ENCODE measurements at regions not wholly inside any gene's neighbourhood (a gene's known extent, or its start where the extent isn't known, plus 50 kb on each side); places are given as distances from the start of the nearest gene placed in this dataset.

DNA sequence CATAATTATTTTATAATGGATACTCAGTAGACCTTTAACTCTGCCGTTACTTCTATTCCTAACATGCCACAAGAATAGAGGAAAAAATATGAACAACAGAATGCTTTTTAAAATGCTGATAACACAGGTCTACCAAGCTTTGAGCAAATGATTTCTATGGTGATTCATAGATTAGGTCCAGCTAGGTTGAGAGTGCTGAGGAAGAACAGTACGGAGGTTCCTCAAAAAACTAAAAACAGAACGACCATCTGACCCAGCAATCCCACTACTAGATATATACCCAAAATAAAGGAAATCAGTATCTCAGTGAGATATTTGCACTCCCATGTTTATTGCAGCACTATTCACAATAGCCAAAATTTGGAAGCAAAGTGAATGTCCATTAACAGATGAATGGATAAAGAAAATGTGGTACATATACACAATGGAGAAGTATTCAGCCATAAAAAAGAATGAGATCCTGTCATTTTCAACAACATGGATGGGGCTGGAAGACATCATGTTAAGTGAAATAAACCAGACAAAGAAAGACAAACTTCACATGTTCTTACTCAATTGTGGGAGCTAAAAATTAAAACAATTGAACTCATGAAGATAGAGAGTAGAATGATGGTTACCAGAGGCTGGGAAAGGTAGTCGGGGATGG, 111.6 kb upstream of the SERTAD2 start:
- no peak for DNase-seq (ENCODE audit: missing footprints)
- intact Hi-C loops (cut with DNase I) = loop anchor here (5.0 kb wide), 1 partner anchor 67 kb away; no protein-coding TSS in a partner anchor
- ATAC-seq = no peak

DNA sequence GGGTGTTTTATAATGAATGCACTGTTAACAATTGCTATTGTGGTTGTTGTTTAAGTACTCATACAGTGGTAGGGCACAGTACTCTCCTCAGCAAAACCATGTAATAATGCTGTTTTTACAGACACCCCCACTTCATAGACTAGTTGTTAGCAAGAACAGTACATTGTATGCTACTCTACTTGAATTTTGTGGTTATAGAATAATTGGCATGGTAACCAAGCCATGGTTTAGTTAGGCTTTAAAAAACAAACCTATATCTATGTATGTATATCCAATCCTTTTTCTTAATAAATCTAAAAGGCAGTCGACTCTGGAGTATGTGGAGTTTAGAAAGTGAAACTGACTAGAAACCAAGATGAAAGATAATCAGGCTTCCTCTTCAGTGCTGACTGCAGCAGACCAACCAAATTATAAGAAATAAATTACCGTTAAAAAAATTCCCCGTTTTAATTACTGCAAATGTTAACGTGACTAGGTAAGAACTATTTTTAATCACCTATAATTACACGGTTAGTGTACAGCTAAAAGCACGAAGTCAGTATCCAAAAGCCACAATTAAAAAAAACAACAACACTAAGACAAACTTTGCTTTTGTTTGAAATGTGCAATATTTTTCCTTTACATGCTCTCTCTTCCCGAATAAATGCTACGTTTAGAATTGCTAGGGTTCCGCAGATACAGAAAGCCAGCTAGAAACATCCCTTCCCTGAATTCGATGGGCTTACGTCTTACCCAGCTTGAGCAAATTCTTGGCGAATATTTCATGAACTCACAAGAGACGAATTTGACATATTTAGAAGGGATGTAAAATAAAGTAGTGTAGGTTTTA, 113.3 kb upstream of the SERTAD2 start:
- DNase-seq (ENCODE audit: missing footprints) (no peak), ATAC-seq (no peak)
- intact Hi-C loops (cut with DNase I) = loop anchor here (1.0 to 5.0 kb wide), 2 partner anchors 16 to 65 kb away; no protein-coding TSS in a partner anchor

GRCh38 chr2:64767670-64768468, 114.2 kb upstream of the SERTAD2 start:
- intact Hi-C loops (cut with DNase I) = loop anchor here (1.0 to 5.0 kb wide), 4 partner anchors 17 to 115 kb away; partner anchors contain the start of gene SERTAD2

DNA sequence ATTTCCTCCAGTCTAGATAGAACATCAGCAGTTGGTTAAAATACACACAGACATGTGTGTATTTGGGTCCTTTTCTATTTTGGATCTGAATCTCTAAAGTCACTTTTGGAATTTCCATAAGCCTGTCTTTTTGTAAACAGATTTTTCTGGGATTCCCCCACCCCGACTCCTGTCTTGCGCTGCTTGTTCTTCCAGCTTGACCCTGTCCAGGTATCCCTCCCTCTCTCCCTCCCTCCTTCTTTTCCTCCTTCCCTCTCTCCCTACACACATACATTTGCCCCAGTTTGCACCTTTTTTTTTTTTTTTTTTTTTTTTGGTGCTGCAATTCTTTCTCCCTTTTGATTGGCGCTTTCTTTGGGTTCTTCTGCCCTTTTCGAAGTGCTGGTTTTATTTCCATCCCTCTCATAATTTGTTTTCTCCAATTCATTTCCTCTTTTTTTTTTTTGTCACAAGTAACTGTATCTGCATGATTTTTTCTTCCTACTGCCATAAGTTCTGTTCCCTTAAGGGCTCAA, 114.8 kb upstream of the SERTAD2 start:
- intact Hi-C loops (cut with DNase I) = loop anchor here (1.0 to 5.0 kb wide), 3 partner anchors 64 to 116 kb away; partner anchors contain the start of gene SERTAD2
- DNase-seq (ENCODE audit: missing footprints) (no peak), ATAC-seq (no peak)

More at GRCh38 chr2:64767670-64768468, 114.2 kb upstream of the SERTAD2 start:
- peak; percentile 92 for DNase-seq (ENCODE audit: missing footprints)
- ATAC-seq = peak; percentile 96

- intact Hi-C loops (cut with DNase I) = loop anchor here (2.0 to 5.0 kb wide), 2 partner anchors 63 to 117 kb away; partner anchors contain the start of gene SERTAD2
- DNase-seq (ENCODE audit: missing footprints) (no peak), ATAC-seq (no peak)
Observed at GRCh38 chr2:64769392-64770044, 115.8 kb upstream of the SERTAD2 start.

DNA sequence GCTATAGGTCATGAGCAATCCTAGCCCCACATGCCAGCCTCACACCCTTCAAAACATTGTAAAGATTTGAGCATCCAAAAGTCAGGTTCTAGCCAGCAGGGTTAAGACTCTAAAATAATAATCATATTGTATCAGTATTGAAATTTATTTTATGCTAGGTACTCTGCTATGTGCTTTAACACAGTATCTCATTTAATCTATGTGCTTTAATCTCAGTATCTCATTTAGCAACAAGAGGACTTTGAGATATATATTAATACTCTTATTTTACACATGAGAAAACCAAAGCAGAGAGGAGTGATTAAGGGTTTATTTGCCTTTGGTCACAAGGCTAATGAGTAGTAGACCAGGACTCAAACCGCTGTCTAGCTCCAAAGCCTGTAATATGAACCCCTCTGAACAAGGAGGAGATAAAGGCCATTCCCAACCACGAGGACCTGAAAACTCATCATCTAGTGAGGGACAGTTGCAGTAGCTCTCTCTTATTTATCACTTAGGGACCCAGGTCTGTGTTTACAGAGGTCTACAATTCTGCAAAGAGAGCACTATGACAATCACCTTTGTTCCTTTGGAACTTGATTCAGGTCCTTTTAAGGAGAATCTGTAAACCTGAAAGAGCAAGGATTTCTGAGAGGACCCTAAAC, 116.5 kb upstream of the SERTAD2 start:
- DNase-seq (ENCODE audit: missing footprints) (no peak), ATAC-seq (no peak)
- intact Hi-C loops (cut with DNase I) = no loop called here

DNA sequence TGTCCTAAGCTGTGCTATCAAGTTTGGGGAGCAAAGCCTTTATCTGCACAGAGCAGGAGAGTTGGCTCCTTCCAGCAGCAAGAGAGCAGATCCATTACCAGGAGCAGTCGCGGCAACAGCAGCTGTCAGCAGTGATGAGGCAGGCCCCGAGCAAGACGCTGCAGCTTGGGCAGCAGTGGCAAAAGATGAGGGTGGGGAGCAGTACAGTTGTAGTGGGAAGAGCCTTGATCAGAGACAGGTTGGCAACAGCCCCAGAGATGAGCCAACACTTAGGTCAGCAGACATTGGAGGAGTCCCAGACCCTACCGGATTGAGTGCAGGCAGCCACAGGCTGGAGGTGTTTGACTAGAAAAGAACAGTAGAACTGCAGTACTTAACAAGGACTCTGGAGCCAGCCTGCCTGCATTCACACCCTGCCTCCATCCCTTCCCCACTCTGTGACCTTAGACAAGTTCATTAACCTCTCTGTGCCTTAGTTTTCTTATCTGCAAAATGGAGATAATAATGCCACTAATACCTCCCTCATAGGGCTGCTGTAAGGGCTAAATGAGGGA, 117.1 kb upstream of the SERTAD2 start:
- ATAC-seq = no peak
- DNase-seq (ENCODE audit: missing footprints) = no peak
- intact Hi-C loops (cut with DNase I) = no loop called here

DNA sequence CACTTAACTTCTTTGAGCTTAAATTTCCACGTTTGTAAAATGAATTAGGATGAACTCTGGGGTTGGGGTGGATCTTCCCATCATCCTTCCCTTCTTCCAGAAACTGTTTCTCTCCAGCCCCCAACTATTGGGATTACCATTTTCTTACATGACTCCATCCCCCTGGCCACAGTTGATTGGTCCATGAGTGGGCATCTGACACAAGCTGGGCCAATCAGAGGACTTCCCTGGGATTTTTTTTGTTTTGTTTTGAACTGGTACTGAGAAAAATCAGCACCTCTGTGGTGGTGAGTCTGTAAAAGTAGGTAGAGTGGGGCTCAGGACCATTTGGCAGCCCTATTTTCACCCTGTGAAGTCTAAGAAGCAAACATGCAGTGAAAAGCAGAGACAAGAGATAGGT, 118.0 kb upstream of the SERTAD2 start:
- ATAC-seq (no peak), DNase-seq (ENCODE audit: missing footprints) (no peak)
- intact Hi-C loops (cut with DNase I) = no loop called here

GRCh38 chr2:64773461-64774118, 119.9 kb upstream of the SERTAD2 start:
- DNase-seq (ENCODE audit: missing footprints) (no peak), ATAC-seq (no peak)
- intact Hi-C loops (cut with DNase I) = no loop called here

DNA sequence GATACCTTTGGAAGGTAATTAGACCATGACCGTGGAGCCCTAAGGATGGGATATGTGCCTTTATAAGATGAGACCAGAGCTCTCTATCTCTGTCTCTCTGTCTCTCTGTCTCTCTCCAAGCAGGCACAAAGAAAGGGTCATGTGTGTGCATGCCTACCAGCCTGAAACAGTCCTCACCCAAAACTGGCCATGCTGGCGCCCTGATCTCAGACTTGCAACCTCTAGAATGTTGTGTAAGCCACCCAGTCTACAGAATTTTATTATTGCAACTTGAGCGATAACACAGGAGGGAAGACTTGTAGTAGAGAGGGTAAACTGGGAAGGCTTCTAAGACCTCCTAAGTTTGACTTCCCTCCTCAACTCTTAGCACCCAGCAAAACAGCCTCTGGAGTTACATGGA, 124.1 kb upstream of the SERTAD2 start:
- ATAC-seq = no peak
- DNase-seq (ENCODE audit: missing footprints) = no peak
- intact Hi-C loops (cut with DNase I) = no loop called here

- DNase-seq (ENCODE audit: missing footprints) (no peak), ATAC-seq (peak; percentile 20)
- intact Hi-C loops (cut with DNase I) = no loop called here
Observed at GRCh38 chr2:64779117-64779690, 125.5 kb upstream of the SERTAD2 start.

DNA sequence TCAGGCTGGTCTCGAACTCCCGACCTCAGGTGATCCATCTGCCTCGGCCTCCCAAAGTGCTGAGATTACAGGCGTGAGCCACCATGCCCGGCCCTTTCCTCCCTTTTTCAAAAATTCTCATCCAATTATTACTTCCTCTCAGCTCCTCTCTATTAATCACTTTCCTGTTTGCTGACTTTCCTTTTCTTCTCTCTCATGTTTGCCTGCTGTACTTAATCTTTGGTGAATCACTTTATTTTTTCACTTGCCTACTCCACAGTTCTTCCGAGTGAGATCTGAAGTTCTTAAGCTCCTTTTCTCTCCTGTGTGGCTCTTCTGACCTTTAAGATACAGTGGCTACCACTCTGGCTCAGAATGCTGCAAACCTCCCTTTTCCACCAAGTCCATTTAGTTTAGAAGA, 126.3 kb upstream of the SERTAD2 start:
- no peak for DNase-seq (ENCODE audit: missing footprints)
- intact Hi-C loops (cut with DNase I) = no loop called here
- ATAC-seq = no peak

DNA sequence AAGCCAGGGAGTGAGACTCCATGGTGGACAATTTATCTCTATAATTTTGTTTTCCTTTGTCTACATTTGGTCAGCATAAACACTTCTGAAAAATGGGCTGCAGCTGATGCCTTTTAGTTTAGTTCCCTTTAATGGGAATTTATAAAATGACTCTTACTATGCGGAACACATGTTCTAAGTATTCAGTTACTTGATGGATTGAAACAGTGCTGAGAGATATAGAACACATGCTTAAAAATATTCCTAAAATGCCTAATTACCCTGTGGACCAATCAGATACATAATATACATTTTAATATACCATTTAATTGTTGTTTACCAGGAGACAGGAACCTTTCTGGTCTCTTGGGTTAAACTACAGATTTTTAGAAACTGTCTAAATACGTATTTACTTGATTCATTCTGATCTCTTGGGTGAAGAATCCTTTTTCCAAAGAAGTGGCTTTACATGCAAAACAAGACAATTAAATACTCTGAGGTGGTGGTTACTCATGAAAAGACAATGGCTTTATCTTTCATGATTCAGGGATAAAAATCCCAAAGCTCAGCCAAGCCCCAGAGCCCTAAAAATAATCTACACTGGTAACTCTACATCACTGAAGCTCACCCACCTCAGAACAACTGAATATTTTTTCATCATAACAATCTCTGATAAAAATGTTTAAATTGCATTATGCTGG, 128.1 kb upstream of the SERTAD2 start:
- DNase-seq (ENCODE audit: missing footprints) (no peak), ATAC-seq (no peak)
- intact Hi-C loops (cut with DNase I) = no loop called here

- ATAC-seq (no peak), DNase-seq (ENCODE audit: missing footprints) (no peak)
- intact Hi-C loops (cut with DNase I) = no loop called here
Observed at GRCh38 chr2:64784168-64785061, 130.7 kb upstream of the SERTAD2 start.

DNA sequence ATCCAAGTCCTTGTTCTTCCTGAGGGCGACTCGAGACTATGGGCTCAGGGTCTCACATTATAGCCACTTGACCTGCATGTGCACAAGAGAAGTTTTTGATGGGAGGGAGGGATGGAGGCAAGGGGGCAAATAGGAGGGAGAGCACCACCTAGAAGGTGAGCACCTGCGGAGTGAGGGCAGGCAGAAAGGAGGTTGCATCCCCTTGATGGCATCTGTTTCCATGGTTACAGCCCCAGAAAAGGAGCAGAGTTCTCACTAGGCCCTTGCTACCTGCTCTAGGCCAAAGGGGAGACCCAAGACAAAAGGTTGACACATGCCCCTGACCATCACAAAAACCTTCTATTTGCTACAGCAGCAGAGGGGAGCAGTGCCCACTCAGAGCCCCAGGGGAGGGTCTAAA, 131.5 kb upstream of the SERTAD2 start:
- intact Hi-C loops (cut with DNase I) = no loop called here
- DNase-seq (ENCODE audit: missing footprints) = no peak
- ATAC-seq = no peak

Measured in Right ventricle myocardium inferior (tissue), 1 donor.